HG03159 (cell line): ENCODE measurements at regions not wholly inside any gene's neighbourhood (a gene's known extent, or its start where the extent isn't known, plus 50 kb on each side); places are given as distances from the start of the nearest gene placed in this dataset.

ENCODE experiments used
- ATAC-seq: cut with Tn5 transposase; IDR thresholded peaks from one replicate; pipeline ENCODE4 v1.9.1; 2021; ENCODE audit warnings: mild to moderate bottlenecking, moderate library complexity; ENCODE audit not compliant: unreplicated experiment

DNA sequence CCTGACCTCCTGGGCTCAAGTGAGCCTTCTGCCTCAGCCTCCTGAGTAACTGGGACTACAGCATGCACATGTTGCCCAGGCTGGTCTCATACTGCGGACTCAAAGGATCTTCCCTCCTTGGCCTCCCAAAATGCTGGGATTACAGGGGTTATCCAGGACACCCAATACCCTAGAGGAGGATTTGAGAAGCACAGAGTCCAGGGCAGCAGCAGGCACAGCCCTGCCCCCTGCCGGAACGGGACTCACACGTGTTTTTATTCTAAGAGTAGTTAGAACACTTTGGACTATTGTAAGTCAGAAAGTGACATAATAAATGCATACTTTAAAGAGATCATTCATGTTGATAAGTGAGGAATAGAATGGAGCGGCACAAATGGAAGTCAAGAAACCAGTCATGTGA is 80.2 kb downstream of the C6orf118 start:
- no peak for ATAC-seq

GRCh38 chr6:165227644-165228329 is 81.6 kb downstream of the C6orf118 start:
- ATAC-seq: no peak

- ATAC-seq: no peak
Observed at GRCh38 chr6:165223736-165224135, 85.7 kb downstream of the C6orf118 start.

DNA sequence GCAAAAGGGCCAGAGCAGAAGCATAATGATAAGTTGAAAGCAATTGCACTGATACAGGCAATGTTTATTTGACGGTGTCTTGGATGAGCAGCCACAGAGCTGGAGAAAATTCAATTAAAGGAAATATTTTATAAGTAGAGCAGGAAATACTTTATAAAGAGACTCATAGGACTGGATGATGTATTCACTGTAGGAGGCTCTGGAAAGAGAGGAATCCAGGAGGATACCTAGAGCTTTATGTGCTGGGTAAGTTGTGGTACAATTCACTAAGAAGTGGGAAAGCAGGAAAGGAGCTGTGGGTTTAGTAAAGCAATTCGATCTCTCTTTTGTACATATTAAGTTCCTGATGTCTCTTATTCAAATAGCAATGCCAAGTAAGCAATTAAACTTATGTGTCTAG is 86.3 kb downstream of the C6orf118 start:
- ATAC-seq: no peak

- no peak for ATAC-seq
Observed at GRCh38 chr6:165222315-165223025, 86.9 kb downstream of the C6orf118 start.

DNA sequence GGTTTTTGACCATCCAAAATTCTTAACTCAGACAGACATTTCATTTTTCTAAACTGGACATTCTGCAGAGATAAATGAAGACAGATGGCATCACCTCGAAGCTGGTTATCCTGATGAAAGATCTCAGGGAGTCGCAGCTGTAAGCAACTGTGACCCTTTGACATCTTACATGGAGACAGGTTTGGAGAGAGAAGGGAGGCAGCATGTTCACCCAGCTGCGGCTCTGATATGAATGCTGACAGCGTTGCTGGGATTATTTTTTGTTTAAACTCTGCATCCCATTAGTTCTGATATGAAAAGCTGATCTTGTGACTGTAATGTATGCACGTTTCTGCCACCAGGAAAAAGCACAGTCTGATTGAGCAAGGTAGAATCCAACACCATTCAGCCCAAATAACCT is 89.4 kb downstream of the C6orf118 start:
- ATAC-seq: no peak

DNA sequence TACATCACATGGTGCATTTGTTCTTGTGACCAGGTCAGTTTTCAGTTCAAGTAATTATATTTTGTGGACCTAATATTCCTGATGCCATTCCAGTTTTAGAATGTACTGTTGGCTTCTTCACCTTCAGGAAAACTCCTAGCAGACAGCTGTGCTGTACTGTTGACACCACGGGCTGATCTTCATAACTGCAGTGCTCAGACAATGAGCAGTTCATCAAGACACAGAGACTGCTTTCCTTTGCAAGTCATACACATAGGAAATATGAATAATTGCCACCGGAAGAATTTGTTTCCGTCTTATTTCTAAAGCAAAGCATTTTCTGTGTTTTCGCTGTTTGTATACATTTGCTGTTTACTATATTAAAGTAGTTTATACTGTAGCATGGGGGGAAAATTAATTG is 89.8 kb downstream of the C6orf118 start:
- no peak for ATAC-seq

- no peak for ATAC-seq
Observed at GRCh38 chr6:165218829-165219228, 90.6 kb downstream of the C6orf118 start.

GRCh38 chr6:165206798-165207197 is 102.6 kb downstream of the C6orf118 start:
- ATAC-seq: no peak

GRCh38 chr6:165205632-165206031 is 103.8 kb downstream of the C6orf118 start:
- no peak for ATAC-seq

DNA sequence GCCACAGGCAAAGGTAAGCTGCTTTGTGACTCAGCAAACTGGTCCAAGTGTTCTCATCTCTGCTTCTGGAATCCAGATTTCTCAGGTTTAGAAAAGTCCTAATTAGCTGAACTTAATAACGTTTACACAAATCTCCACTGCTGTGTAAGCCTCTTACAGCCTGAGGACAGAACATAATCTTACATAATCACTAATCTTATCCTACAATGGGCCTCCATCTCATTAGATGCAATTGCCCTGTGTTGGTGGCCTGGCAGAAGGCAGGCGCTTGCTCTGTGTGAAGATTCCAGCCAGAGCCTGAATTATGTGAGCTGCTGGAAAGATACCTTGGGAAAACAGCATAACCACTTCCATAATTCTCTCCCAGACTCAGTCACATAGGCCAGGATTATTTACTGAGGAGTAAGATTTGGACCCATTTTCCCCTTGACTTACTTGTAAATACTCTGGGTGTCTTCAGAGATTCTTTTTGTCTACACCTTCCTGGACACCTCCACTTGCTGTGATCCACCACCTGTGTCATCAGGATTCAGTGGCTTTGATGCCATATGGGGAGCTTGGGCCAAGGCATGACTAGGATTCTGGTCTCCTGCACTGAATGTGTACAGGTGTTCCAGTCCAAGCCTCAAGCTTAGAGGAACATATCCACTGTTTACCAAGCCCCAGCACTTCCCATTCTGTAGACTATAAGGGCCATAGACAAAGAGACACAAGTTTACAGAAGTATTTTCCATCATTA is 104.4 kb downstream of the C6orf118 start:
- no peak for ATAC-seq

GRCh38 chr6:165200178-165200577 is 109.2 kb downstream of the C6orf118 start:
- no peak for ATAC-seq

DNA sequence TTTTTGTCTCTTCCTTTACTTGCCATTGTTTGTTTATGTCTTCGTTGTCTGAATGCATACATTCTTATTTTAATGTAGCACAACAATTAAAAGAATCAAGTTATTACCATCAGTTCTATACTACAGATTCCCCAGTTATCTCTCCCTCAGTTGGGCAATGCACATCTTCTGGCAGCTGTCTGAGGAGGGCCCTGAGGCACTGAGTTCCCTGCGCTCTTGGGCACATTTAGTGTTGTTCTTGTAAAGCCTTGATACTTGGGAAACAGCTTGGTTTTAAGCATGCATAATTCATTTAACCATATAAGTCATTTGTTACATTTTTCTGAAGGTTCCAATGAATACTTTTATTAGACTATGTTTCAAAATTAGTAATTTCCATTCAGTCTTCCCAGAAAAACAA is 117.9 kb downstream of the C6orf118 start:
- ATAC-seq: no peak

GRCh38 chr6:165186441-165187205 is 122.8 kb downstream of the C6orf118 start:
- ATAC-seq: no peak

DNA sequence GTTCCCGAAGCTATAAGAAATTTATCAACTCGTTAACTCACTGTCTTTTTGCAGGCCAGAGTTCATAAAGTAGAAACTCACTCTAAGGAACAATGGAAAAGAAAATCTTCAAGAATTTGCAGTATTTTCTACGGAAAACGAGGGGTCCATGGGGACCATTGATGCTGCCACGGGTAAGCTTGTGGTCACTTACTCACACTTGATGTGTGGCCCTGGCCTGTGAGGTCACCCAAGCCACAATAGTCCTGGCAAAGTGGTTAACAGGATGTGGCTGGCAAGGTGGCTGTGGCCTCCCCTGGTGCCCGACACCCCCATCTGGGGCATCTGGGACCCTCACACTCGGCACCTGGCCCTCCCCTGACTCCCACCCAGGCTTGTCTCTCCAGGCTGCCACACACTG is 123.4 kb downstream of the C6orf118 start:
- ATAC-seq: no peak

GRCh38 chr6:165184192-165184979 is 125.0 kb downstream of the C6orf118 start:
- ATAC-seq: no peak

- ATAC-seq: no peak
Observed at GRCh38 chr6:165183496-165184140, 125.8 kb downstream of the C6orf118 start.

- no peak for ATAC-seq
Observed at GRCh38 chr6:165183071-165183470, 126.3 kb downstream of the C6orf118 start.

DNA sequence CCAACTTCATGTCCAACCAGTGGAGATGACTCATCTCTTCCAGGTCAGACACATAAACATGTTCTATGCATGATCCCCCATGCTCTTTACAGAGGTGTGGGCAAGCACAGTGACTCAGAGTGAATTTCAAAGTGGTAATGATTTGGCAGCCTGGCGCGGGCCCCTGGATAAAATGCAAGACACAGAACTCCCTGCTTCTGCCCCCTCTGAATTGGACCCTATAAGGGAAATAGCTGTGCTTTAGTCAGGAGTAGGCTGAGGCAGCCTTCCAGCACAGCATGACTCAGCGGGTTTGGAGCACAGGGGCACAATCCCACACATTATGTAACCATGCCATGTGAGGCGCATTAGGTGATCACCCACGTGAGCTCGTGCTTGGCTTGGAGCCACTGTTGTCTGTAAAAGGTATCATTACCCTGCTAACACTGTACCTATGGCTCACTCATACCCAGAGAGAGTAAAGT is 127.4 kb downstream of the C6orf118 start:
- no peak for ATAC-seq

DNA sequence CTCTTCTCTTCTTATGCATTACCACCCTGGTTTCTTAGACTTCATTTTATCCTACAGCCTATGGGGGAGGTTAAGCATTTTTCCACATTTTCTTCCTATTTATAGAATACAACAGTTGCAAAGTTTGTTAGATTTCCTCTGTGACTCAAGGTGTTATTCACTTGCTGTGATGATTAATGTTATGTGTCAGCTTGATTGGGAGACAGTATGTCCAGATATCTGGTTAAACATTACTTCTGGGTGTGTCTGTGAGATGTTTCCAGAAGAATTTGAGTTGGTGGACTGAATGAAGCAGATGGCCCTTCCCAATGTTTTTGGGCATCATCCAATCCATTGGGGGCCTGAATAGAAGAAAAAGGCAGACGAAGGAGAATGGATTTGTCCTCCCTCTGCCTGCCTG is 131.3 kb downstream of the C6orf118 start:
- no peak for ATAC-seq
